DND-41 (cell line): ENCODE measurements at regions not wholly inside any gene's neighbourhood (a gene's known extent, or its start where the extent isn't known, plus 50 kb on each side); places are given as distances from the start of the nearest gene placed in this dataset.

Source experiments
- ATAC-seq: fragments of 200-7000 bp; cut with Tn5 transposase; 3 replicates; pipeline ENCODE4 v1.9.1; 2021; ENCODE audit warnings: low read depth; ENCODE audit not compliant: insufficient read depth
- DNase-seq: peaks from one replicate; pipeline ENCODE4 v3.0.0-alpha.2; 2020
- H2AFZ ChIP-seq: 2 replicates; pipeline ENCODE4 v1.6.0; 2012; ENCODE audit warnings: low read depth, low read length
- H3K27ac ChIP-seq: 2 replicates; pipeline ENCODE4 v1.5.1; 2012; ENCODE audit warnings: low read length, inconsistent platforms
- H3K27me3 ChIP-seq: fragments of 200-600 bp; sonication (generic); 2 replicates; pipeline ENCODE4 v1.6.0; 2012; ENCODE audit warnings: low read length, mild to moderate bottlenecking, inconsistent platforms; ENCODE audit not compliant: insufficient read depth, poor library complexity
- H3K36me3 ChIP-seq: 2 replicates; pipeline ENCODE4 v1.5.1; 2012; ENCODE audit warnings: low read length, inconsistent platforms; ENCODE audit not compliant: insufficient read depth
- H3K4me1 ChIP-seq: 2 replicates; pipeline ENCODE4 v1.5.1; 2012; ENCODE audit warnings: mild to moderate bottlenecking, low read length; ENCODE audit not compliant: insufficient read depth
- H3K4me2 ChIP-seq: 2 replicates; pipeline ENCODE4 v1.6.0; 2012; ENCODE audit warnings: mild to moderate bottlenecking, moderate library complexity, low read length, inconsistent platforms; ENCODE audit not compliant: insufficient read depth
- H3K4me3 ChIP-seq, 2 experiments: fragments of 200-600 bp in 1 of 2; shearing (Covaris generic) in 1 of 2; 2 replicates each; pipeline ENCODE4 v1.5.1; 2012 to 2016; ENCODE audit warnings: inconsistent platforms in 2 of 2, low read length in 2 of 2, mild to moderate bottlenecking in 2 of 2, low read depth in 1 of 2, moderate library complexity in 1 of 2
- H3K79me2 ChIP-seq: 2 replicates; pipeline ENCODE4 v1.6.0; 2012; ENCODE audit warnings: low read length, inconsistent platforms; ENCODE audit not compliant: insufficient read depth
- H3K9ac ChIP-seq: 2 replicates; pipeline ENCODE4 v1.6.0; 2012; ENCODE audit warnings: low read depth, mild to moderate bottlenecking, inconsistent platforms, low read length, moderate library complexity
- H3K9me3 ChIP-seq: 2 replicates; pipeline ENCODE4 v1.5.1; 2012; ENCODE audit warnings: low read length, moderate library complexity, mild to moderate bottlenecking, inconsistent platforms; ENCODE audit not compliant: insufficient read depth, severe bottlenecking
- H4K20me1 ChIP-seq: 2 replicates; pipeline ENCODE4 v1.6.0; 2012; ENCODE audit warnings: low read length; ENCODE audit not compliant: insufficient read depth
- EZH2 ChIP-seq: IDR thresholded peaks from 3 replicates; pipeline ENCODE4 v1.6.1; 2012; ENCODE audit warnings: borderline replicate concordance, low read depth, mild to moderate bottlenecking, moderate library complexity, low read length, inconsistent platforms; ENCODE audit not compliant: severe bottlenecking
- TF ChIP-seq, protein P1 (sequence below): IDR thresholded peaks from 2 replicates; pipeline ENCODE4 v1.5.1; 2012; ENCODE audit warnings: borderline replicate concordance, low read length, moderate library complexity, mild to moderate bottlenecking; ENCODE audit not compliant: poor library complexity, severe bottlenecking; ENCODE audit errors: extremely low read depth

DNA sequence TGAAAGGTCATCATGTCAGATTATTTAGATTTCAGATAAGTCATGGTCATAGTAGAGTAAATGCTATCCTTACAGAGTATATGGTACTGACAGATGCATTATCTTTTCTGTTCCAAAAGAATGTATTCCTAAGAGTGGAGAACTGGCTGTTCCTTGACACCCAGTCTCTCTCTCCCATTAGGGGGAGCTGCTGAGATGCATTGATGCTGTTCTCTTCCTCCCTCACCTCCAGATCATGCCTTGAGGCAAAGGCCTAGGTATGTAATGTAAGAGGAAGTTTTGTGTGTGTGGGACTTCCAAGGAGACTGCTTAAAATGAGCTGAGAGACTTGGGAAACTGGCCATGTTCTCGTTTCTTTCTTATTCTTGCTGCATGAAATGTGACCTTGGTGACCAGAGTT, 979.5 kb upstream of the CELF4 start:
- H3K9me3 ChIP-seq = no peaks in the 10 kb centered on the region
- ATAC-seq (no peak), DNase-seq (no peak)
- H3K36me3 ChIP-seq = no peaks in the 10 kb centered on the region
- H3K4me3 ChIP-seq = no peak overlapping the region
- H3K79me2 ChIP-seq = no peaks in the 10 kb centered on the region
- H3K4me1 ChIP-seq = no peaks in the 10 kb centered on the region
- H3K27me3 ChIP-seq = no peaks in the 10 kb centered on the region
- no peak overlapping the region for H3K4me2 ChIP-seq
- TF ChIP-seq EZH2 = no peak
- TF ChIP-seq, protein P1, sequence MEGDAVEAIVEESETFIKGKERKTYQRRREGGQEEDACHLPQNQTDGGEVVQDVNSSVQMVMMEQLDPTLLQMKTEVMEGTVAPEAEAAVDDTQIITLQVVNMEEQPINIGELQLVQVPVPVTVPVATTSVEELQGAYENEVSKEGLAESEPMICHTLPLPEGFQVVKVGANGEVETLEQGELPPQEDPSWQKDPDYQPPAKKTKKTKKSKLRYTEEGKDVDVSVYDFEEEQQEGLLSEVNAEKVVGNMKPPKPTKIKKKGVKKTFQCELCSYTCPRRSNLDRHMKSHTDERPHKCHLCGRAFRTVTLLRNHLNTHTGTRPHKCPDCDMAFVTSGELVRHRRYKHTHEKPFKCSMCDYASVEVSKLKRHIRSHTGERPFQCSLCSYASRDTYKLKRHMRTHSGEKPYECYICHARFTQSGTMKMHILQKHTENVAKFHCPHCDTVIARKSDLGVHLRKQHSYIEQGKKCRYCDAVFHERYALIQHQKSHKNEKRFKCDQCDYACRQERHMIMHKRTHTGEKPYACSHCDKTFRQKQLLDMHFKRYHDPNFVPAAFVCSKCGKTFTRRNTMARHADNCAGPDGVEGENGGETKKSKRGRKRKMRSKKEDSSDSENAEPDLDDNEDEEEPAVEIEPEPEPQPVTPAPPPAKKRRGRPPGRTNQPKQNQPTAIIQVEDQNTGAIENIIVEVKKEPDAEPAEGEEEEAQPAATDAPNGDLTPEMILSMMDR = peak; percentile 38
- H2AFZ ChIP-seq = no peak overlapping the region
- no peak overlapping the region for H3K9ac ChIP-seq
- H3K27ac ChIP-seq = no peak overlapping the region
- H4K20me1 ChIP-seq = no peaks in the 10 kb centered on the region

DNA sequence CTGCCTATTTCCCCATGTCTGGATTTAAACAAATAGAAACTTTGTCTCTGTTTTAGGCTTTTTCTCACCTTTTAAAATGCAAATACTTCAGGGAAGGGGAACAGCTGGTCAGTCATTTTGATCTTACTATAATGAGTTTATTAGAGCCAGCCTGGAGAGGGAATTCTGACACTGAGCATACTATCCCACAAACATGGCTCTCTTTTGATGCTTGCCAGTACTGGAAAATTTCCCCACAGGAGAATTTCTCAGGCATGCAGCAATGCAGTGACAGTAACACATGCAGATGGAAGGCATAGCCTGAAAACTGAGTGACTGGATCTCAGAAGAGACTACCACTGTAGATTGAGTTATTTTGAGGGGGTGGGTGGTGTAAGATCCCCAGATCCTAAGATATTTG, 974.3 kb upstream of the CELF4 start:
- no peaks in the 10 kb centered on the region for H3K9me3 ChIP-seq
- no peaks in the 10 kb centered on the region for H4K20me1 ChIP-seq
- H2AFZ ChIP-seq = no peak overlapping the region
- H3K4me3 ChIP-seq = no peak overlapping the region
- H3K27me3 ChIP-seq = no peaks in the 10 kb centered on the region
- ATAC-seq (no peak), DNase-seq (no peak)
- TF ChIP-seq EZH2 = no peak
- TF ChIP-seq, protein P1 = no peak
- H3K36me3 ChIP-seq = no peaks in the 10 kb centered on the region
- H3K27ac ChIP-seq = no peak overlapping the region
- H3K9ac ChIP-seq = no peak overlapping the region
- no peaks in the 10 kb centered on the region for H3K79me2 ChIP-seq
- no peak overlapping the region for H3K4me2 ChIP-seq
- no peaks in the 10 kb centered on the region for H3K4me1 ChIP-seq

DNA sequence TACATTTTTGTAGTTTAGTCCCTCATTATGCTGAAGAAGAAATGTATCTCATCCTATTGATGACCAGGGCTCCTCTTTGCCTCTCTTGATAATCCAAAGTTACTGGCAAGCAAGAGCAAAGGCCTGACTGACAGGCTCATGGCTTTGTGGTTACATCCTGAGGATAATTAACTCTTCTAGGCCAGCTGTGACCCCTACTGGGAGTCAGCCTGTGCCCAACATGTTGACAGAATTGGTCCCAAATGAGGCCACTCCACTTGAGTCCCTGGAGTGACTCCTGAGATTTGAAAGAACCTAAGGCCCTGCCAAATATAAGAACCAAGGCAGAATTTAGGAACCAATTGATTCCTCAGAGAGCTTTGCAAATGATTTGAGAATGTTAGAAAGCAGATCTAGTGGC, 973.8 kb upstream of the CELF4 start:
- no peak for TF ChIP-seq EZH2
- TF ChIP-seq, protein P1 = no peak
- Histone ChIP-seq H3K27me3 (no peaks in the 10 kb centered on the region), H3K27ac (no peak overlapping the region), H3K36me3 (no peaks in the 10 kb centered on the region), H3K79me2 (no peaks in the 10 kb centered on the region), H3K4me3 (no peak overlapping the region), H3K9me3 (no peaks in the 10 kb centered on the region), H2AFZ (no peak overlapping the region), H3K4me1 (no peaks in the 10 kb centered on the region), H3K4me2 (no peak overlapping the region), H3K9ac (no peak overlapping the region), H4K20me1 (no peaks in the 10 kb centered on the region)
- no peak for DNase-seq
- ATAC-seq = no peak

- no peaks in the 10 kb centered on the region for H3K79me2 ChIP-seq
- ATAC-seq = no peak
- H2AFZ ChIP-seq = no peak overlapping the region
- H3K27me3 ChIP-seq = no peaks in the 10 kb centered on the region
- no peaks in the 10 kb centered on the region for H3K36me3 ChIP-seq
- DNase-seq = no peak
- TF ChIP-seq, protein P1 = no peak
- no peak for TF ChIP-seq EZH2
- H3K4me3 ChIP-seq = no peak overlapping the region
- H3K27ac ChIP-seq = no peak overlapping the region
- H3K9ac ChIP-seq = no peak overlapping the region
- H3K9me3 ChIP-seq = peaks cover 9% of the 10 kb centered on the region
- no peak overlapping the region for H3K4me2 ChIP-seq
- H4K20me1 ChIP-seq = no peaks in the 10 kb centered on the region
- no peaks in the 10 kb centered on the region for H3K4me1 ChIP-seq
Measured at GRCh38 chr18:38534073-38534472, 968.5 kb upstream of the CELF4 start.
